OCI-LY1 (cell line): ENCODE measurements at regions not wholly inside any gene's neighbourhood (a gene's known extent, or its start where the extent isn't known, plus 50 kb on each side); places are given as distances from the start of the nearest gene placed in this dataset.

Experiments used
- H2AFZ ChIP-seq: fragments of 200-600 bp; sonication (generic), shearing (Covaris generic); 2 replicates; pipeline ENCODE4 v1.6.0; 2014; ENCODE audit warnings: antibody characterized with exemption, mild to moderate bottlenecking, low read length
- H3F3A ChIP-seq: fragments of 200-600 bp; sonication (generic), shearing (Covaris generic); 2 replicates; pipeline ENCODE4 v1.6.0; 2014; ENCODE audit warnings: mild to moderate bottlenecking, antibody characterized with exemption, low read length, moderate library complexity; ENCODE audit not compliant: insufficient read depth
- H3K27ac ChIP-seq: fragments of 200-600 bp; sonication (generic); 2 replicates; pipeline ENCODE4 v1.5.1; 2014; ENCODE audit warnings: low read length, mixed run types, mild to moderate bottlenecking, low read depth; ENCODE audit not compliant: poor library complexity, severe bottlenecking
- H3K27me3 ChIP-seq: fragments of 200-600 bp; sonication (generic); 2 replicates; pipeline ENCODE4 v1.6.0; 2014; ENCODE audit warnings: antibody characterized with exemption, mild to moderate bottlenecking, low read length, moderate library complexity; ENCODE audit not compliant: insufficient read depth
- H3K36me3 ChIP-seq: fragments of 200-600 bp; sonication (generic); 2 replicates; pipeline ENCODE4 v1.6.1; 2014; ENCODE audit warnings: mild to moderate bottlenecking, antibody characterized with exemption, low read length, moderate library complexity, mixed read lengths; ENCODE audit not compliant: insufficient read depth
- H3K4me1 ChIP-seq: fragments of 200-600 bp; sonication (generic); 2 replicates; pipeline ENCODE4 v1.5.1; 2014; ENCODE audit warnings: mild to moderate bottlenecking, low read length, moderate library complexity; ENCODE audit not compliant: insufficient read depth, severe bottlenecking
- H3K4me2 ChIP-seq: fragments of 200-600 bp; sonication (generic), shearing (Covaris generic); 2 replicates; pipeline ENCODE4 v1.6.1; 2014; ENCODE audit warnings: low read length
- H3K4me3 ChIP-seq: fragments of 200-600 bp; sonication (generic); 2 replicates; pipeline ENCODE4 v1.5.1; 2014; ENCODE audit warnings: low read length, low read depth, mild to moderate bottlenecking, mixed read lengths; ENCODE audit not compliant: poor library complexity, severe bottlenecking
- H3K79me2 ChIP-seq: fragments of 200-600 bp; shearing (Covaris generic); 2 replicates; pipeline ENCODE4 v1.6.1; 2016; ENCODE audit warnings: mixed run types, low read length, mixed read lengths; ENCODE audit not compliant: insufficient read depth
- H3K9ac ChIP-seq: fragments of 200-600 bp; sonication (generic), shearing (Covaris generic); 2 replicates; pipeline ENCODE4 v1.6.1; 2014; ENCODE audit warnings: mild to moderate bottlenecking, low read length, mixed read lengths
- H3K9me2 ChIP-seq: fragments of 200-600 bp; sonication (generic), shearing (Covaris generic); 2 replicates; pipeline ENCODE4 v1.6.1; 2014; ENCODE audit warnings: low read depth, mild to moderate bottlenecking, low read length, mixed read lengths
- H3K9me3 ChIP-seq: fragments of 200-600 bp; shearing (Covaris generic); 2 replicates; pipeline ENCODE4 v1.6.1; 2014; ENCODE audit warnings: low read length, mixed read lengths
- H4K20me1 ChIP-seq: fragments of 200-600 bp; sonication (generic), shearing (Covaris generic); 2 replicates; pipeline ENCODE4 v1.6.0; 2016; ENCODE audit warnings: mild to moderate bottlenecking, low read length; ENCODE audit not compliant: insufficient read depth
- CTCF ChIP-seq: fragments of 200-600 bp; sonication (generic), shearing (Covaris generic); IDR thresholded peaks from 2 replicates; pipeline ENCODE4 v1.5.1; 2017; ENCODE audit warnings: mild to moderate bottlenecking, antibody characterized with exemption, low read length, moderate library complexity, mixed read lengths
- EZH2 ChIP-seq: fragments of 200-600 bp; sonication (generic), shearing (Covaris generic); IDR thresholded peaks from 2 replicates; pipeline ENCODE4 v1.8.0; 2017; ENCODE audit warnings: borderline replicate concordance, mixed run types, mild to moderate bottlenecking, antibody characterized with exemption, low read length, moderate library complexity, mixed read lengths

DNA sequence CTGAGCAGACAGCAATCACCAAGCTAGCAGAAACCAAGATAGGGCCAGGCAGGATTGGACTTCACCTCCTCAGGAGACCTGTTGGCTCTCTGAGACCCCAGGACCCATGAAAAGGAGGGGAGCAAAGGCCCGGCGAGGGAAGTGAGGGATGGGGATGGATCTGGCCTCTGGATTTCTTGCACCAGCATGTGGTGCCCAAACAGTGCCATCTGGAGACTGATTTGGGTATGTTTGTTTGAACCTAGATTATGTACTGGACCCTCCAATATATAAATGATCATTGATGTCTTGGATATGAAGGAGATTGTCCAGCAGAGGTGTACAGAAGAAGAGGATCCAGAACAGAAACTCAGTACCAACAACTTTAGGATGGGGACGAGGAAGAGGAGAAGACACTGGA, 83.4 kb upstream of the LY86 start:
- H4K20me1 ChIP-seq, result no peaks in the 10 kb centered on the region
- H3K36me3 ChIP-seq, result no peaks in the 10 kb centered on the region
- H2AFZ ChIP-seq, result no peak overlapping the region
- no peak overlapping the region for H3K4me2 ChIP-seq
- no peaks in the 10 kb centered on the region for H3K79me2 ChIP-seq
- H3K27ac ChIP-seq, result no peak overlapping the region
- no peak overlapping the region for H3K4me3 ChIP-seq
- no peaks in the 10 kb centered on the region for H3F3A ChIP-seq
- H3K9ac ChIP-seq, result no peak overlapping the region
- TF ChIP-seq EZH2, result no peak
- TF ChIP-seq CTCF, result peak; percentile 55; the same call in 1 of the 2 replicates
- H3K4me1 ChIP-seq, result peaks cover 4% of the 10 kb centered on the region
- no peaks in the 10 kb centered on the region for H3K27me3 ChIP-seq
- peaks cover 11% of the 10 kb centered on the region; the same call in 1 of the 2 replicates for H3K9me3 ChIP-seq
- no peaks in the 10 kb centered on the region for H3K9me2 ChIP-seq

GRCh38 chr6:6508643-6509042, 79.9 kb upstream of the LY86 start:
- TF ChIP-seq CTCF (no peak), EZH2 (no peak)
- H3K4me3 ChIP-seq, result no peak overlapping the region
- no peaks in the 10 kb centered on the region for H3K4me1 ChIP-seq
- H3K79me2 ChIP-seq, result no peaks in the 10 kb centered on the region
- no peaks in the 10 kb centered on the region for H3K27me3 ChIP-seq
- H3K36me3 ChIP-seq, result no peaks in the 10 kb centered on the region
- no peaks in the 10 kb centered on the region for H3F3A ChIP-seq
- H3K9ac ChIP-seq, result no peak overlapping the region
- H2AFZ ChIP-seq, result no peak overlapping the region
- H3K27ac ChIP-seq, result no peak overlapping the region
- H3K4me2 ChIP-seq, result no peak overlapping the region
- H4K20me1 ChIP-seq, result no peaks in the 10 kb centered on the region
- no peaks in the 10 kb centered on the region for H3K9me2 ChIP-seq
- peaks cover 11% of the 10 kb centered on the region; the same call in 1 of the 2 replicates for H3K9me3 ChIP-seq

GRCh38 chr6:6509284-6509683, 79.2 kb upstream of the LY86 start:
- H3K9me3 ChIP-seq, result peaks cover 11% of the 10 kb centered on the region; the same call in 1 of the 2 replicates
- no peak overlapping the region for H3K4me2 ChIP-seq
- H3K4me3 ChIP-seq, result no peak overlapping the region
- H3K27ac ChIP-seq, result no peak overlapping the region
- H3F3A ChIP-seq, result no peaks in the 10 kb centered on the region
- no peaks in the 10 kb centered on the region for H4K20me1 ChIP-seq
- H3K9me2 ChIP-seq, result no peaks in the 10 kb centered on the region
- no peak for TF ChIP-seq CTCF
- TF ChIP-seq EZH2, result no peak
- H2AFZ ChIP-seq, result no peak overlapping the region
- no peak overlapping the region for H3K9ac ChIP-seq
- no peaks in the 10 kb centered on the region for H3K4me1 ChIP-seq
- H3K36me3 ChIP-seq, result no peaks in the 10 kb centered on the region
- no peaks in the 10 kb centered on the region for H3K79me2 ChIP-seq
- H3K27me3 ChIP-seq, result no peaks in the 10 kb centered on the region
